ENCODE measurements at regions not wholly inside any gene's neighbourhood (a gene's known extent, or its start where the extent isn't known, plus 50 kb on each side); places are given as distances from the start of the nearest gene placed in this dataset.
"Not testable (repeated sequence)": the region's sequence is repeated elsewhere in the genome, so short reads cannot be mapped to it uniquely, and the experiment has no call there.

GRCh38 chr6:112990971-112991370 is 643.8 kb downstream of the RFPL4B start:
- DNase-seq (ENCODE audit: low read depth), result no peak

GRCh38 chr6:112991912-112992311 is 644.8 kb downstream of the RFPL4B start:
- DNase-seq (ENCODE audit: low read depth), result no peak

- no peak for DNase-seq (ENCODE audit: low read depth)
Observed at GRCh38 chr6:112997421-112998085, 650.4 kb downstream of the RFPL4B start.

- DNase-seq (ENCODE audit: low read depth), result no peak
Observed at GRCh38 chr6:113004054-113004453, 656.9 kb downstream of the RFPL4B start.

- no peak for DNase-seq (ENCODE audit: low read depth)
Observed at GRCh38 chr6:113004470-113005270, 657.5 kb downstream of the RFPL4B start.

GRCh38 chr6:113006494-113006893 is 659.4 kb downstream of the RFPL4B start:
- no peak for DNase-seq (ENCODE audit: low read depth)

GRCh38 chr6:113009682-113010081 is 662.6 kb downstream of the RFPL4B start:
- no peak for DNase-seq (ENCODE audit: low read depth)

GRCh38 chr6:113010196-113010989 is 663.3 kb downstream of the RFPL4B start:
- no peak for DNase-seq (ENCODE audit: low read depth)

GRCh38 chr6:113011389-113011788 is 664.3 kb downstream of the RFPL4B start:
- no peak for DNase-seq (ENCODE audit: low read depth)

- DNase-seq (ENCODE audit: low read depth), result no peak
Observed at GRCh38 chr6:113011801-113012200, 664.7 kb downstream of the RFPL4B start.

GRCh38 chr6:113015249-113015648 is 668.1 kb downstream of the RFPL4B start:
- DNase-seq (ENCODE audit: low read depth), result no peak

- no peak for DNase-seq (ENCODE audit: low read depth)
Observed at GRCh38 chr6:113017353-113017752, 670.2 kb downstream of the RFPL4B start.

GRCh38 chr6:113018351-113019151 is 671.4 kb downstream of the RFPL4B start:
- no peak for DNase-seq (ENCODE audit: low read depth)

GRCh38 chr6:113019176-113019575 is 672.0 kb downstream of the RFPL4B start:
- no peak for DNase-seq (ENCODE audit: low read depth)

GRCh38 chr6:113027780-113028179 is 680.6 kb downstream of the RFPL4B start:
- DNase-seq (ENCODE audit: low read depth), result no peak

GRCh38 chr6:113029161-113029560 is 682.0 kb downstream of the RFPL4B start:
- not testable (repeated sequence) for DNase-seq (ENCODE audit: low read depth)

- DNase-seq (ENCODE audit: low read depth), result no peak
Observed at GRCh38 chr6:113031591-113032238, 684.6 kb downstream of the RFPL4B start.

GRCh38 chr6:113039005-113039404 is 691.9 kb downstream of the RFPL4B start:
- DNase-seq (ENCODE audit: low read depth), result no peak

GRCh38 chr6:113047148-113047547 is 700.0 kb downstream of the RFPL4B start:
- DNase-seq (ENCODE audit: low read depth), result no peak

GRCh38 chr6:113047932-113048331 is 700.8 kb downstream of the RFPL4B start:
- no peak for DNase-seq (ENCODE audit: low read depth)

- DNase-seq (ENCODE audit: low read depth), result no peak
Observed at GRCh38 chr6:113048741-113049140, 701.6 kb downstream of the RFPL4B start.
